Cardiac fibroblast (primary cell): ENCODE measurements at regions not wholly inside any gene's neighbourhood (a gene's known extent, or its start where the extent isn't known, plus 50 kb on each side); places are given as distances from the start of the nearest gene placed in this dataset.

ENCODE experiments used
- DNase-seq, 2 donors: peaks; one replicate each; pipeline versions ENCODE4 v3.0.0 to v3.0.0-alpha.2; 2010; ENCODE audit warnings: low read depth in 2 of 2
- H3K4me3 ChIP-seq, 2 donors: replicated peaks in 1 of 2; 1 replicate in 1 of 2; 2 replicates in 1 of 2; pipeline ENCODE4 v1.5.1; 2011; ENCODE audit warnings: low read depth in 2 of 2, low read length in 2 of 2, mild to moderate bottlenecking in 2 of 2, moderate library complexity in 1 of 2
- CTCF ChIP-seq: IDR thresholded peaks from one replicate; pipeline ENCODE4 v1.5.1; 2011; ENCODE audit warnings: low read depth, mild to moderate bottlenecking, low read length, inconsistent platforms

- H3K4me3 ChIP-seq, result no peak overlapping the region
- DNase-seq, result peak in 1 of 2 donors; percentile 23
- no peak for TF ChIP-seq CTCF
Observed at GRCh38 chr7:11236680-11237079, 263.0 kb downstream of the PHF14 start.

GRCh38 chr7:11237742-11238141, 264.1 kb downstream of the PHF14 start:
- peak overlapping the region in 1 of 2 donors; percentile 18 for H3K4me3 ChIP-seq
- no peak for DNase-seq
- no peak for TF ChIP-seq CTCF

- no peak for TF ChIP-seq CTCF
- H3K4me3 ChIP-seq, result no peak overlapping the region
Observed at GRCh38 chr7:11239316-11239715, 265.6 kb downstream of the PHF14 start.

GRCh38 chr7:11243739-11244138, 270.1 kb downstream of the PHF14 start:
- no peak for TF ChIP-seq CTCF
- H3K4me3 ChIP-seq, result no peak overlapping the region
- no peak for DNase-seq

More at GRCh38 chr7:11239316-11239715, 265.6 kb downstream of the PHF14 start:
- peak; percentile 26 to 61 for DNase-seq

- H3K4me3 ChIP-seq, result no peak overlapping the region
- no peak for DNase-seq
- TF ChIP-seq CTCF, result no peak
Observed at GRCh38 chr7:11244149-11244548, 270.5 kb downstream of the PHF14 start.

GRCh38 chr7:11247545-11247944, 273.9 kb downstream of the PHF14 start:
- no peak for TF ChIP-seq CTCF
- H3K4me3 ChIP-seq, result no peak overlapping the region
- DNase-seq, result no peak

GRCh38 chr7:11251436-11251835, 277.8 kb downstream of the PHF14 start:
- H3K4me3 ChIP-seq, result no peak overlapping the region
- no peak for TF ChIP-seq CTCF
- DNase-seq, result no peak
